ENCODE measurements at regions not wholly inside any gene's neighbourhood (a gene's known extent, or its start where the extent isn't known, plus 50 kb on each side); places are given as distances from the start of the nearest gene placed in this dataset.

DNA sequence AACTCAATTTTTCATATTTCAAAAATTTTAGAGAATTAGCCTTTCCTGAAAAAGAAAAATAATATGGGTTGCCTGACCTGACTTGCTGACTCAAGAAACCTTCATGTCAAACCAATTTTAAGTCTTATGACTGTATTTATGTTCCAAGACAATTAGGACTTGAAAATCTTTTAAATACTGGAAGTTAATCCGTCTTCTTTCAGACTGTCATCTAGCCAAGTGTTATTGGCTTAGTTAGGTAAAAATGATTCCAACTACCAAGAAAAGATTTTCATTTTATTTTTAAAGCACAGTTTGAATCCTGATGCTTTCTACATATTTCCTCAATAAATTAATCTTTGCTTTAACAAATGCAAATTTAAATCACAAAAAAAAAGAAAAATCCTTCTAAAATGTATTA, 337.6 kb downstream of the SLITRK6 start:
- no peak for FAIRE-seq

DNA sequence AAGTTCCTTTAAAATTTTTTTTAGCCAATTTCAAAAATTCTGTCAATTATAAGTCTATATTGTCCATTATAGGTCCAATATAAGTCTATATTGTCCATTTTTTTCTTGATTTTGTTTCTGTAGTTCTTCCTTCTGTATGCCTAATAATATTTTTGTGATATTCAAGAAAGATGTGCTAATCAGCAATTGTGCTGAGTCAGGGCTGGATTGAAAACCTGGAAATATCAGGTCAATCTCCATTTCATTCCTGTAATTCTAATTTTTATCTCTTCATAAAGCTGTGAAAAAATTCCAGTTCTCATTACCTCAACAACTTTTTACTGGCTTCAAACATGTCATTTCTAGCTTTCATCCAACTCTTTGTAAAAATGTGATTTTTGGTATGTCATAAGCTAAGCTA, 353.7 kb downstream of the SLITRK6 start:
- no peak for FAIRE-seq

DNA sequence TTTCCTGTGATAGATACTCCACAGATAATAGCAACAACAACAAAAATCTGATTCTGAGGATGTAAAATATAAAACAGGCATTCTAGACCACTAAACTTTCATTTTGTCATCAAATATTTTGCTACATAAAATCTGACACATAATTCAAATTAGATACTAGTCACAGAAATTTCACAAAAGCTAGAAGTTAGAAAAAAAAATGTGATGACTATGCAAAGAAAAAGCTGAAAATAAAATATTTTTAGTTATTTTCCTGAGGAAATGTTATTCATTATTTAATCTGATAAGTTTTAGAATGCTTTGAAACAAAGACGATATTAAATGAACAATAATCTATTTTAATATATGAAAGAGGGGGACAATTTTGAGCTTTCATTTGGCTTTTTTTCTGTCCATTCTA, 357.2 kb downstream of the SLITRK6 start:
- FAIRE-seq, result no peak

DNA sequence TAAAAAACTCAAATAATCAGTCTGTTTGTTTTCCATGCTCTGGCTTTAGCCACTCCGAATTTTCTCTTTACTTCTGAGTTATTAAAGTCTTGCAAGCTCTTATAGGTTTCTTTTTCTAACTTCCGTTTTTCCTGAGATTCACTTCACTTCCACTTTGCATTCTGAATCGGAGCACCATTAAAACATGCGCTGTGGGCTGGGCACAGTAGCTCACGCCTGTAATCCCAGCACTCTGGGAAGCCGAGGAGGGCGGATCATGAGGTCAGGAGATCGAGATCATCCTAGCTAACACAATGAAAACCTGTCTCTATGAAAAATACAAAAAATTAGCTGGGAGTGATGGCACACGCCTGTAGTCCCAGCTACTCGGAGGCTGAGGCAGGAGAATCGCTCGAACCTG, 357.9 kb downstream of the SLITRK6 start:
- no peak for FAIRE-seq

DNA sequence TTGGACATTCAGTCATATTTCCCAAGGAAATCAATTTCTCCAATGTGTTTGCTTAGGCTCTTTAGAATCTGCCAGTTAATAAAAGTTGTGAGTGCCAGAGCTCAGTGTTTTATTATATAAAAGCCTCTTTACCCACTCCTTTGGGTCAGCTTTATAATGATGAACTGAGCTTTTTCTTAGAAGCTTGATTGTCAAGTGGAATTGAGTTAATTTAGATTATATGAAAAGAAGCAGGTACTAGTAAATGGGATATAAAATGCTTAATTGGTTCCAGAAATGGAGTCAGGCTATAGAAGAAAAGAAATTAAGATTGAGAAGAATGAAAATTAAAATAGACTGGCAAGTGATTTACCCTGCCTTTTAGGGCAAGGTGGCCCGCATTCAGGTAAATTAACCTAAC, 363.2 kb downstream of the SLITRK6 start:
- no peak for FAIRE-seq

DNA sequence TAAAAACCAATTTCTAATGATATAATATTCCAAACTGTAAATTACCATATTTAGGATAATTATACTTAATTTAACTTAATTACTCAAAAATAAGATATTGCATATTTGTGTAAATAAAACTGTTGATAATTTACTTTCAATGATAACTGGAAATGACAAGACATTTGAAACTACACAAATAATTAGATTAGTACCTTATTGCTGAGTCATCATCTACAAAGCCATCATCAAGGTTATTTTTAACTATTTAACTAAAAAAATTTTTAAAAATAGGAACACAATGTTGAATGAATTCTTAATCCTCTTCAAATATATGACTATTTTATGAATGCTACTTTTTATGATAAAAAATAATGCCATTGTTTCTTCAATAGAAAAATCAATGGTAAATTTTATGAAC, 364.3 kb downstream of the SLITRK6 start:
- peak; percentile 80 for FAIRE-seq

DNA sequence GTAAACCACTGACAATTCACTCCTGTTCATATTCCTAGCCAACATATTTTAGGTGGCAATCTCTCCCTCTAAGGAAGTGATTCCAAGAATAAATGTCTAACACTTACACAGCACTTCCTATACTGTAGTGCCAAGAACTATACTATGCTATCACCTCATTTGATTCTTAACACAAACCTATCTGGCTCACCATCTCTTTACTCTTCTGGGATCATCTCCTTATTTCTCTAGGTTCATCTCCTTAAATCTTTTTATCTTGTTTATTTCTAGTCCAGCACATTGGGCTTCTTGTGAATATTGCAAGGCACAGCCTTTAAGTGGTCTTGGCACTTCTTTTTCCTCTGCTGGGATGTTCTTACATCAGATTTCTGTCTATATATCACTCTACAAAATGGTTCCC, 366.3 kb downstream of the SLITRK6 start:
- FAIRE-seq, result no peak

DNA sequence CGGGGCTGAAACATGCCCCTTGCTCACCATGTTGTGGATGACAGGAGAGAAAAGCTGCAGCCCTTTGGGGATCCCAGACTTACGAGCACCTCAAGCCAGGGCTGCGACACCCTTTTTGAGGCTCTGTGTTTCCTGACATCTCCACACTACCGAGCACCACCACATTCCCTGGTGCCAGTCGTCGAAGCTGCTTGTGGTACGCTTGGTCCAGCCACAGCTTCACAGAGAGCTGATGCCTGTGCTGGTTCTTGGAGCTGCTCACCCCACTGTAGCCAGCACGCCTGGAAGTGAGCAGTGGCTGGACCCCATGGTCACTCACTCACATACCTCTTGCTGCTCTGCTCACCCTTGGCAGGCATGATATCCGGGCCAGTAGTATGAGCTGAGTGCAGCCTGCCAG, 367.5 kb downstream of the SLITRK6 start:
- no peak for FAIRE-seq

DNA sequence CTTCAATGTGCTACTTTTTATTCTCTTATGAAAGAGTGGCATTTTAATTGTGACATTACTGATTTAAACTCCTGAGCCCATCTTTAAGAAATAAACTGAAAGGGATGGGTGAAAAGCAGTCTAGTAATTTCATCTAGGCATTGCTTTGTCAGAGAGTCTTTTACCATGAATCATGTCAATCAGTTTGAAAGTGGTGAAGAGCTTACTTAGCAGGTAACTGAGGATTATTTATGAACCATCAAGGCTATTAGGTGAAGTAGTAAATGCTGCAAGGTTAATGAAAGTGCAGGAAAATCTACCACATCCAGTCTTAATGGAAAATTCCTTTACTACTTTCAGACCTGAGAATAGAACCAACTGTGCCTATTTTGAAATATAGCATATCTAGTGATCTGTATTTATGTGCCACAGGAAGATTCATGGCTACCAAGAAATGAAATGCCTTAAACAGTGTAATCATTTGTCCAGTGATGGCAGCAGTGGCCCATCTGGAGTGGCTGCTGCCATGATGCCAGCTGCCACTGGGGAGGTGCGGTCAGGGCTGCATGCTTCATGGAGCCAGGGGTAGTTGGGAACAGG, 368.9 kb downstream of the SLITRK6 start:
- no peak for FAIRE-seq

DNA sequence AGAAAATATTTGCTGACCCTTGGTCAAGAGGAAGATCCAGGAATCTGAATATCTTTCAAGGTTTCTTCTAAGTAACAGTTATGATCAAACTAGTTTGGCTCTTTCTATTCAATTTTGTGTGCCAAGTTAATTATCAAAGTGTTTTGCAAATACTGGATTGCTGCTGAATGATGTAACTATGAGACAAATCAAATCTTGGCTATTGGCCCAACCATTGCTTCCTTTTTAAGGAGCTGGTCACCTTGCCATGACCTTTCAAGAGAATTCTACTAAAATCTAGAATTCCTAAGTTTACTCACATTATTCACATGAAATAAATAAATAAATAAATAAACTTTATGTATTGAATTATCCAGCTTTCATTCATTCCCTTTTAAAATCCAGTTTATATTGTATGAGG, 371.8 kb downstream of the SLITRK6 start:
- no peak for FAIRE-seq

DNA sequence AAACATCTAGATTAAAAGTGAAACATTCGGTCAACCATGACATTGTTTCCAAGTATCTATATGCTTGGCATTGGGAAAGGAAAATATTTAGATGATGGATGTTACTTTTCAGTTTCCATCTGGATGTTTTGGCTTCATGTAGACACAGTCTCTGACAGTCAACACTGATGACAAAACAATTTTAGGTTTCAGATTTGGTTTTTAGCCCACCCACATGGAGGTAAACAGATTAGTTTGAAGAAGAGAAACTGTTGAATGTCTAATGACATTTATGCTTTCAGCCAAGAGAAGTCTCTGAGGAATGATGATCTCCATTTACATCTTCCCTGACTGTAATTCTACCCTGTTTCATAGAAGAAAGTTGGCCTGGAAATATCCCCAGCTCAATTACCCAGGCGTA, 379.1 kb downstream of the SLITRK6 start:
- peak; percentile 45 for FAIRE-seq

DNA sequence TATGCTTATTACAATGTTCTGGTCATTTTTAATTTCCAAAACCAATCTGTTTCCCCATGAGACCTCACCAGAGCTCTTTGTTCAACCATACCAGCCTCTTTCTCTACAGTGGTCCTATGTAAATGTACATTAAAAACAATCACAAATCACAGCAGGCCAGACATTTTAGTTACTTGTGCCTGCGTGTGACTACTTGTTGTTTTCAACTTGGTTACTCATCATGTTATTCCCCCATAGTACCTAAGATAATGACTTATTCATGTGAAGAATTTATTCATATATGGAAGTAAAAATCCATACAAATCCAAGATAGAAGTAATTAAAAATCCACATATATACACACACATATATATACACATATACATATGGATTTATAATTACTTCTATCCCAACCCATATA, 379.6 kb downstream of the SLITRK6 start:
- FAIRE-seq, result no peak

DNA sequence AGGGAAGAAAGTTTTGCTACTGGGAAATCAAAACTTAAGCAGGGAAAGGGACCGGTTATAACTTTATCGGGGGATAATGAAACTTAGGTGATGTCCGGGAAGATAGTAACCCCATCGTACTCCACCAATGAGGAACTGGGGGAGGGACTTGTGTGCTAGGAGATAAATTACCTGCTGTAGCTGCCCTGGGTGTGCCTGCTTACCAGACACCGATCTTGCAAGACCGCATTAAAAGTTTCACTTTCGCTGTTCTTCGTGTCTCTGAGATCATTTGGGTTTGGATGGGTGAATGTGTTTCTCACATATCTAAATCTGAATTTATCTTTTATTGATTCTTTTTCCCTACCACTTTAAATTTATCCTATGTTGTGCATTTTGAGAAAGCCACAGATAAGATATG, 381.4 kb downstream of the SLITRK6 start:
- no peak for FAIRE-seq

DNA sequence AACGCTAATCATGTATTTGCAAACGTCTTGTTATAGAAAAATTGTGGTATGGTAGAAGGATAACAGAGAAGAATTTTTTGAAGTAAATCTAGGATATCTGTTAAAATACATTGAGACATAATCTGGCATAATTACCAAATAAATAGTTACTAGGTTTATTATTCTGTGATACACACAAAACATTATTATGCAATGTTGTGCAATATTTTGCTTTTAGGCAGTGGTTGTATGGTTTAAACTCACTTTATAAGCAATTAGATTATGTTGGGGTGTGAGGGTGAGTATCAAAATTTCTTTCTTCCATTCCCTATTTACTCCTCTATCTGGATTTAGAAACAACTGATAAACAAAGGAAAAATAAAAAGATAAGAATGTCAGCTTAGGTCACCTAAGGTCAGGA, 385.6 kb downstream of the SLITRK6 start:
- FAIRE-seq, result no peak

DNA sequence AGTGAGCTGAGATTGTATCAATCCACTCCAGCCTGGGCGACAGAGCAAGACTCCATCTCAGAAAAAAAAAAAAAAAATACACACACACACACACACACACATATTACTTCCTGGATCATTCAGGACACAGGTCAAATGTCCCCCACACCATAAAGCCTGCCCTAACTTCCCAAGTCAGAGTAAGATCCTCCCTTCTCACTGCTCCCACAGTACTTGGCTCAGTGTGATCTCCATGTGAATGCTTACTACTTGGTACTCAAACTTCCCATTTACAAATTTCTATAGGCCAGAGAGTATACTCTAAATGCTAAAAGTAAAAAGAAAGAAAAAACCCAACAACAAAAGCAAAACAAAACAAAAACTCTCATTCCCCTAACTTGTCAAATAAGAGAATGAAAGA, 386.8 kb downstream of the SLITRK6 start:
- no peak for FAIRE-seq

DNA sequence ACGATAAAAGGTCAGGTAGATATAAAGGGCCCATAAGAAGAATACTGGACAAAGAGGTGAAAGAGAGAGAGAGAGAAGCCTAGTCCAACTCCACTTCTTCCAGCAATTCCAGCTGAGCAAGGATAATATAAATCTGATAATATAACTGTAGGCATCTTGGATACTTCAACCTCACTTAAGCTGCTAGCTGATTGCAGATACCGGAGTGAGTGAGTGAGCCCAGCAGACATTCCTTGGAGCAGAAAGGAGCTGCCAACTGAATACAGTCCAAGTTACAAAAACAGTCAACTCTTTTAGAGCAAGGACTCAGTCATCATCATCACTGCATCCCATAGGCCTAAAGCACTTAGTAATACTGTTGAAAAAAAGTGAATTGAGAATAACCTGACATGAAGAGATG, 387.6 kb downstream of the SLITRK6 start:
- FAIRE-seq, result no peak

DNA sequence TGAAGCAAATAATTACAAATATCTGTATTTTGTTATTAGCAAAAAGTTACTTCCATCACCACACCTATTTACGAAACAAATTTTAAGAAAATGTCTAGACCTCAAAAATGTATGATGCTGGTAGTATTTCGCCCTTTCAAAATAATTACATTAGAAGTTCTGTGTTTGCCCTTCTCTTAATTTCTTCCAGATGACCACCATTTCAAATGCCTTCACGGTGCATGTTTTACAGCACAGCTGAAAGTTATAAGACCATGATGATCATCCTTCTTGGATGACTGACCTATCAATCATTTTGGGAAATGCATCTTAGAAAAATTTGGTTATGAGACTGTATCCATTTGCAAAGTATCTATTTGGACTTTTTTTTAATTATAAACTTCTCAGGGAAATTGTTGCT, 390.8 kb downstream of the SLITRK6 start:
- FAIRE-seq, result no peak

DNA sequence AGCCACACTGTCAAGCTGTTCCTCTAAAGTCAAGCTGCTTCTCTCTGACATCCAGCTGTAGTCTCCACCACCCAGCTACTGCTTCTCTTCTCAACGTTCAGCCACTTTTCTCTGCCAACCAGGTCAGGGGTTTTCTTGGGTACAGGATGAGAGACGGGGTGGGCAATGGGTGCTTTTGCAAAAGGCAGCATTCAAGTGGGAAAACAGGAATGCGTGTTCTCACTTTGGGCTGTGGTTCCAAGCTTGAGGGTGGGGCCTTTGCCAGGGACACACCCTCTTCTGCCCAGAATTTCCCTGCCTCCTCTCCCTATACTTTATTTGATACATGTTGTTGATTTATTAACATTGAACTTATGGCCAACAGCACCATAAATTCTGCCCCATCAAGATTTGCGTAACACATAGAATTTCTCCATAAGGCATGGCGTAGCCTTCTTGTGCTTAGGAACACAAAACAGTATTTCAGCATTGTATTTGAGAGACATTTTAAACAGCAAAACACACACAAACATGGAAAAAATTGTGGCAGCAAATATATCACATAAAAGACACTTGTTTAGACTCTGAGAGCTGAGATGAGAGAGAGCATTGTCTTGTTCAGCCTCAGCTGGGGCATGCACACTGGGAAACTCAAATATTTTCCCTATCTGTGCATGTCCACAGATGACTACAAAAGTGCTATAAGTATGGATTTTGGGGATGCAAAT, 392.8 kb downstream of the SLITRK6 start:
- FAIRE-seq, result no peak

DNA sequence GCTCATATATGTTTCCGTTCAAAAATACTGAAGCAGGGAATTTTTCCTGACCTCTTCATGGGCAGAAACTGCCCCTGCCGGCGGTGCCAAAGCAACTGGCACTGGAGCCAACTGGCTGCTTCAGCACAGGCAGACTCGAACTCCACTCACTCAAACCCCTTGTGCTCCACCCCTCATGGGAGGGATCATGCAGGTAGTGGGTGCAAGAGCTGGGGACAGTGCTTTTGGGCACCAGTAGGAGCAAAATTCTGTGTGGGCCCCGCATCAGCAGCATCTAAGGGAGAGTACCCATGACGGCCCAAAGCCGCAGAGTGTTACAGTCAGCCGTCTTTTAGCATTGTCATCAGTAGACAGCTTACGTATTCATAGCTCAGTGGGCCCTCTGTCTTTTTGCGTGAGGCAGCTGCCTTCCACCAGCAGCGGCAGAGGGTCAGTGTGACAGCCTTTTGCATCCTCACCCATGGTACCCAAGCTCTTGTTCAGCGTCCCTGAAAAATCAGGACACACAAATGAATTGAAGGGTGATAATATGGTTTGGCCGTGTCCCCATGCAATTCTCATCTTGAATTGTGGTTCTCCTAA, 393.8 kb downstream of the SLITRK6 start:
- FAIRE-seq, result no peak

DNA sequence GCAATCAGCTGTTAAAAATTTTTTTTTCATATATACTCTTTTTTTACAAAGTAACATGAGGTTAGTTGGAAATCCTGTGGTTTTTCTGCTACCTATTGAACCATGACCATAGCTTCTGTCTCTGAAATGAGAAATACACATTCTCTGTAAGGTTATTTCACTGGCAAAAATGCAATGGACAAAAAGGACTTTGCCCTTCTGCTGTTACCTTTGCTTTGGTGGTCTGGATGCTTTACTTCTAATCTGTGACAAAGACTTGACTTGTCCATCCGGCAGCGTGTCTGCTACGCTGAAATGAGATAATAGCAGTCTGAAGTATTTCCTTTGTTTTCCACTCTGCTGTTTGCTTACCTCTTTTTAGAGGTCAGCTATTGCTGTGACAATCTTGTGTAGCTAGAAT, 412.8 kb downstream of the SLITRK6 start:
- FAIRE-seq, result no peak

DNA sequence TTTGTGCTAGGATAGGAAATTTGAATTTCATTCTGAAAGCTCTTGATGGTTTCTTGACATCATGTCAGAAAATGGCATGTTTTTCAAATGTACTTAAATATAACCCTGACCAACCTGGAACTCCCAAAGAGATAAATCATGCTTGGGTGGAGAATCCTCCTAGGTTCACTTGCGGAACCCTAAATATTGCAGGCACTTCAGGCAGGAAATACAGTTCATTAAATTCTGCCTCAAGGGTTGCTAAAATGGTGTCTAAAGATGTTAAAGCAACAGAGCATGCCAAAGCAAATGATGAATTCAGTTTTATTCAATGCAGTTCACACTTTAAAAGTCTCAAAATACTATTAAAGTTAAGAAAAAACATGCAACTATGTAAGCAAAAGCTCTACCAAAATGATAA, 415.9 kb downstream of the SLITRK6 start:
- FAIRE-seq, result no peak

DNA sequence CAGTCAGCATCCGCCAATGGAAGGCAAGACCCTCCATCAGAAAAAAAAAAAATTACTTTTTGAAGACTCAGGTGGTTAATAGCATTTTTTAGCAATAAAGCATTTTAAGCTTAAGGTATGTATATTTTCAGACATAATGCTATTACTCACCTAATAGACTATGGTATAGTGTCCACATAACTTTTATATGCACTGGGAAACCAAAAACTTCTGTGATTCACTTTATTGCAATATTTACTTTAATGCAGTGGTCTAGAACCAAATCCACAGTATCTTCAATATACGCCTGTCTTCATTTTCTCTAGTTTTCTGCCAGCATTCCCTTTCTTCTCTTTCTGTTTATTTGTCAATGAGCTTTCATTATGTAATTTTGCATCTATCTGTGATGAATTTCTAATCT, 418.1 kb downstream of the SLITRK6 start:
- no peak for FAIRE-seq

DNA sequence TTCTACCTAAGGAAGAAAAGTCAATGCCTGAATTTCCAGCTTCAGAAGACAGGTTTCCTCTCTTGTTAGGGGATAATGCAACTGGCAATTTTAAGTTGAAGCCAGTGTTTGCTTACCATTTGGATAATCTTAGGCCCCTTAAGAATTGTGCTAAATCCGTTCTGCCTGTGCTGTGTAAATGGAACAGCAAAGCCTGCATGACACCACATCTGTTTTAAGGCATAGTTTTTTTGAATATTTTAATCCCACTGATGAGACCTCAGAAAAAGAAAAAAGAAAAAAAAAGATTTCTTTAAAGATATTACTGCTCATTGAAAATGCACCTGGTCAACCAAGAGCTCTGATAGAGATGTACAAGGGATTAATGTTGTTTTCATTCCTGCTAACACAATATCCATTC, 419.2 kb downstream of the SLITRK6 start:
- FAIRE-seq, result no peak

DNA sequence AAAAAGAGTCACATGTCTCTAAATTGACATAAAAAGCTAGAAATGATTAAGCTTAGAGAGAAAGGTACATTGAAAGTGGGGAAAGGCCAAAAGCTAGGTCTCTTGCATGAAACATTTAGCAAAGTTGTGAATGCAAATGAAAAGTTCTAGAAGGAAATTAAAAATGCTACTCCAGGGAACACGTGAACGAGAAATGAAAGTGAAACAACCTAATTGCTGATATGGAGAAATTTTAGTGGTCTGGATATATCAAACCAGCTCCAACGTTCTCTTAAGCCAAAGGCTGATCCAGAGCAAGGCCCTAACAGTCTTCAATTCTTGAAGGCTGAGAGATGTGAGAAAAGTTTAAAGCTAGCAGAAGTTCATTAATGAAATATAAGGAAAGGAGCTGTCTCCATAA, 419.8 kb downstream of the SLITRK6 start:
- no peak for FAIRE-seq

DNA sequence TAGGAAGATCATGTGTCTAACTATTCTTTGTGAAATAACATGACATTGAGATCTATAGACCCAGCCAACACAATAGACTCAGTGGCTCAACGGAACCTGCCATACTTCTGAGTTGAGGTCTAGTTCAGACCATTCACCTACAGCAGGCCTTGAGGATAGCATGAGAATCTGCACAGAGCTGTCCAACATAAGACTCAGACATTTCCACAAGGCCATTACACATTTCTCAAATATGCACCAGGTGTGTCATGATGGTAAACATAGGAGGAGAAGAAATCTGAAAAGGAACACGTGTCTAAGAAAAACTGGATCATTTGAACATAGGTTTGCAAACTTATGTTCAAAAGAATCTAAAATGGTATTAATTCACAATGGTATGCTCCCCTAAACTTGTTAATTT, 421.4 kb downstream of the SLITRK6 start:
- no peak for FAIRE-seq
